GM12878 (cell line): ENCODE measurements at regions not wholly inside any gene's neighbourhood (a gene's known extent, or its start where the extent isn't known, plus 50 kb on each side); places are given as distances from the start of the nearest gene placed in this dataset.

ENCODE experiments used
- ATAC-seq: fragments of 200-7000 bp; cut with Tn5 transposase; 3 replicates; pipeline ENCODE4 v1.9.1; 2020; ENCODE audit warnings: mild to moderate bottlenecking, moderate library complexity
- BruUV-seq: library from RNA; stranded (reverse); fragments of 400-500 nt; replicated peaks from 2 replicates; lab custom pipeline; 2021; lab: Mats Ljungman, UMichigan
- CTCF ChIA-PET: fragments of 300-600 bp; sonication (Branson Sonifier 250); formaldehyde crosslinking; extraction: SDS; loops from one replicate; lab custom pipeline; 2021; ENCODE audit warnings: inconsistent platforms; lab: Yijun Ruan, JAX
- POLR2A ChIA-PET: fragments of 350-600 bp; formaldehyde crosslinking; extraction: SDS; loops from one replicate; lab custom pipeline; 2021; ENCODE audit warnings: inconsistent platforms; lab: Charles Lee
- RAD21 ChIA-PET: fragments of 300-600 bp; sonication (Branson Sonifier 250); formaldehyde crosslinking; loops from one replicate; lab custom pipeline; 2023; ENCODE audit warnings: antibody characterized with exemption; ENCODE audit not compliant: unreplicated experiment; lab: Charles Lee
- SMC1A ChIA-PET: fragments of 300-600 bp; sonication (Branson Sonifier 250); formaldehyde crosslinking; loops from one replicate; lab custom pipeline; 2023; ENCODE audit not compliant: unreplicated experiment, uncharacterized antibody; lab: Charles Lee
- DNase-seq: peaks from one replicate; pipeline ENCODE4 v3.0.0-alpha.2; 2011; ENCODE audit warnings: low read depth, low spot score
- FAIRE-seq: peaks from 3 replicates; lab custom pipeline; 2011; peaks lifted over from hg19 to GRCh38; lab: Jason Lieb, UNC
- H2AFZ ChIP-seq: 2 replicates; pipeline ENCODE4 v1.6.0; 2011; ENCODE audit warnings: low read depth, low read length, control low read depth; ENCODE audit not compliant: control insufficient read depth
- H3K27ac ChIP-seq: 2 replicates; pipeline ENCODE4 v1.5.1; 2011; ENCODE audit warnings: control low read depth; ENCODE audit not compliant: control insufficient read depth, insufficient read depth
- H3K27me3 ChIP-seq, 2 experiments: replicated peaks in 1 of 2; 2 replicates each; pipeline versions ENCODE4 v1.6.0 to v1.6.1; 2011; ENCODE audit warnings: low read length in 1 of 2; ENCODE audit not compliant: control insufficient read depth in 2 of 2, insufficient read depth in 2 of 2
- H3K36me3 ChIP-seq, 2 experiments: 2 replicates each; pipeline ENCODE4 v1.5.1; 2011; ENCODE audit warnings: low read length in 1 of 2; ENCODE audit not compliant: control insufficient read depth in 2 of 2, insufficient read depth in 2 of 2
- H3K4me1 ChIP-seq: 2 replicates; pipeline ENCODE4 v1.6.1; 2011; ENCODE audit warnings: mild to moderate bottlenecking, low read length, moderate library complexity, mixed read lengths; ENCODE audit not compliant: control insufficient read depth, insufficient read depth
- H3K4me2 ChIP-seq: 2 replicates; pipeline ENCODE4 v1.6.0; 2011; ENCODE audit warnings: control low read depth; ENCODE audit not compliant: control insufficient read depth, insufficient read depth
- H3K4me3 ChIP-seq: fragments of 200-600 bp; sonication (generic); 2 replicates; pipeline ENCODE4 v1.5.1; 2016
- H3K79me2 ChIP-seq: 2 replicates; pipeline ENCODE4 v1.6.0; 2011; ENCODE audit warnings: low read length; ENCODE audit not compliant: control insufficient read depth, insufficient read depth
- H3K9ac ChIP-seq: 2 replicates; pipeline ENCODE4 v1.8.0; 2011; ENCODE audit warnings: low read length, control low read depth, mixed read lengths; ENCODE audit not compliant: control insufficient read depth, insufficient read depth
- H3K9me3 ChIP-seq: replicated peaks from 3 replicates; pipeline ENCODE4 v1.5.1; 2011; ENCODE audit warnings: mild to moderate bottlenecking, low read length; ENCODE audit not compliant: control insufficient read depth, insufficient read depth
- H4K20me1 ChIP-seq: 2 replicates; pipeline ENCODE4 v1.6.0; 2011; ENCODE audit not compliant: control insufficient read depth, insufficient read depth
- ASH2L ChIP-seq: fragments of 300-600, 200-600 bp; sonication (generic); IDR thresholded peaks from 2 replicates; pipeline ENCODE4 v1.6.1; 2017; ENCODE audit warnings: low read depth, mild to moderate bottlenecking, borderline replicate concordance
- KAT2A ChIP-seq: conservative IDR thresholded peaks from 2 replicates; pipeline ENCODE4 v1.6.1; 2011; ENCODE audit warnings: low read depth, low read length; ENCODE audit not compliant: control insufficient read depth
- MEF2A ChIP-seq: IDR thresholded peaks from 2 replicates; pipeline ENCODE4 v1.6.1; 2011; ENCODE audit warnings: low read depth, mild to moderate bottlenecking, low read length, moderate library complexity; ENCODE audit not compliant: insufficient read depth
- MYC ChIP-seq: IDR thresholded peaks from 2 replicates; pipeline ENCODE4 v1.6.1; 2011; ENCODE audit warnings: mild to moderate bottlenecking, low read length, moderate library complexity, inconsistent platforms; ENCODE audit not compliant: insufficient read depth, insufficient replicate concordance, insufficient read length, severe bottlenecking
- NFXL1 ChIP-seq: fragments of 450-650 bp; IDR thresholded peaks from 2 replicates; pipeline ENCODE4 v1.6.1; 2017; ENCODE audit warnings: antibody characterized with exemption, mild to moderate bottlenecking, borderline replicate concordance
- NFYA ChIP-seq: IDR thresholded peaks from 2 replicates; pipeline ENCODE4 v1.6.1; 2011; ENCODE audit warnings: low read depth, mild to moderate bottlenecking, low read length, improper control_type of control experiment, borderline replicate concordance
- NRF1 ChIP-seq: conservative IDR thresholded peaks from 2 replicates; pipeline ENCODE4 v1.6.1; 2011; ENCODE audit warnings: mild to moderate bottlenecking, low read depth, low read length, improper control_type of control experiment
- POLR2A ChIP-seq: IDR thresholded peaks from 2 replicates; pipeline ENCODE4 v1.6.1; 2011; ENCODE audit warnings: low read depth, mild to moderate bottlenecking, low read length
- RBBP5 ChIP-seq: fragments of 200-600 bp; sonication (generic); conservative IDR thresholded peaks from 2 replicates; pipeline ENCODE4 v1.6.1; 2016
- SIX5 ChIP-seq: IDR thresholded peaks from 2 replicates; pipeline ENCODE4 v1.6.1; 2011; ENCODE audit warnings: mild to moderate bottlenecking, low read depth, low read length, moderate library complexity; ENCODE audit not compliant: severe bottlenecking
- TAF1 ChIP-seq: IDR thresholded peaks from 2 replicates; pipeline ENCODE4 v1.6.1; 2011; ENCODE audit warnings: mild to moderate bottlenecking, low read depth, low read length, borderline replicate concordance
- TARDBP ChIP-seq: IDR thresholded peaks from 2 replicates; pipeline ENCODE4 v1.6.1; 2016; ENCODE audit warnings: borderline replicate concordance
- TCF7 ChIP-seq: IDR thresholded peaks from 2 replicates; pipeline ENCODE4 v1.6.1; 2014; ENCODE audit warnings: antibody characterized with exemption, borderline replicate concordance
- USF2 ChIP-seq: IDR thresholded peaks from 2 replicates; pipeline ENCODE4 v1.6.1; 2011; ENCODE audit warnings: low read depth, low read length, improper control_type of control experiment, borderline replicate concordance
- WGBS: methylation state at CpG from one replicate; pipeline ENCODE4 v1.1.6; 2016; ENCODE audit warnings: low lambda C conversion rate; ENCODE audit not compliant: insufficient replicate concordance, insufficient coverage; ENCODE audit errors: missing lambda C conversion rate; 5-methylcytosine and 5-hydroxymethylcytosine counted together
- in situ Hi-C: fragments of 300-500 bp; cut with MboI; formaldehyde crosslinking; loops from 9 replicates; pipeline ENCODE4 v1.14.3; 2018; ENCODE audit warnings: mixed read lengths
- intact Hi-C: fragments of 100-400 bp; cut with micrococcal nuclease; formaldehyde crosslinking; loops from one replicate; pipeline ENCODE4 v1.14.2; 2022; ENCODE audit not compliant: unreplicated experiment
- TF ChIP-seq, protein P1 (sequence below): fragments of 450-650 bp; IDR thresholded peaks from 2 replicates; pipeline ENCODE4 v1.6.1; 2018; ENCODE audit warnings: mild to moderate bottlenecking, low read depth, moderate library complexity; ENCODE audit not compliant: partially characterized antibody

DNA sequence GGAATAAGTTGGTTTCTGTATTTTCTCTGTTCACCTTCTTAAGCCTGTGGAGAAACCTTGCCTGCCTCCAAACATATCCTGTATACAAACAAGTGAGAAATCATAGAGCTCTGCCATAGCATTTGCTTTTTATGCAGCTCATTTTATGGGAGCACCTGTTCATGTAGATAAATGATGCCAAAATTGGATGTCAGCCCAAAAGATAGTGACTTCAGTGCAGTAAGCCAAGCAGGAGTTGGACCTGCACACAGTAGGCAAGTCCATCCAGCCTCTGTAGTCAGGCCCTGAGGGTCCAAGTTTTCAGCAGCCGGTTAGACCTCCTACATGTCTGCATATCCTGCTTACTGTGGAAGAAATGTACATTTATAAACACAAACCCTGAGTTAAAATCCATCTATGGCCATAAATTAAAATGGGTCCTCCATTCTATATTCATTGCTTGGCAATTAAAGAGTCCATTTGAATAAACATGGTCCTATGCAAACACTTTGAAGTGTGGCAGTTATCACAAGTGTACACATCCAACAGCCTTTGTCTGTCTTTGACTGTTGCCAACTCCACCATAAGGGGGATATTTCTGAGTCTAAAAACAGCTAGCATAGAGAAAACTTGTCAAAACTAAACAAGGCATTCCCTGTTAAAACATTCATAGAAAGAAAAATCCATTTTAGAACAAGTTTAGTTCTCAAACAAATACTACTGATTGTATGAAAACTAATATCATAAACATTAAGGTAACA lies 847.8 kb downstream of the RPS29 start:
- 5% methylated on average over 1 of the region's 1 CpG for WGBS
- Histone ChIP-seq H3K79me2 (no peaks in the 10 kb centered on the region), H3K36me3 (no peaks in the 10 kb centered on the region), H2AFZ (no peak overlapping the region), H3K9ac (no peak overlapping the region), H3K9me3 (no peaks in the 10 kb centered on the region), H3K4me3 (no peak overlapping the region), H3K27me3 (no peaks in the 10 kb centered on the region), H3K4me2 (no peak overlapping the region), H4K20me1 (no peaks in the 10 kb centered on the region), H3K4me1 (no peaks in the 10 kb centered on the region), H3K27ac (no peak overlapping the region)
- TF ChIP-seq NFYA = no peak
- TF ChIP-seq SIX5 = no peak
- no peak for TF ChIP-seq ASH2L
- TF ChIP-seq POLR2A = no peak
- TF ChIP-seq MYC = no peak
- no peak for TF ChIP-seq TARDBP
- no peak for TF ChIP-seq TCF7
- SMC1A ChIA-PET = no interaction called here
- CTCF ChIA-PET = no interaction called here
- in situ Hi-C loops (no loop called here), intact Hi-C loops (no loop called here)
- POLR2A ChIA-PET = no interaction called here
- ATAC-seq = no peak
- RAD21 ChIA-PET = interaction anchor here (0.6 kb wide), 1 partner anchor 103 kb away, joined by 4 read pairs; no protein-coding TSS in a partner anchor
- no peak for FAIRE-seq
- DNase-seq = no peak
- BruUV-seq = no TSS peak

DNA sequence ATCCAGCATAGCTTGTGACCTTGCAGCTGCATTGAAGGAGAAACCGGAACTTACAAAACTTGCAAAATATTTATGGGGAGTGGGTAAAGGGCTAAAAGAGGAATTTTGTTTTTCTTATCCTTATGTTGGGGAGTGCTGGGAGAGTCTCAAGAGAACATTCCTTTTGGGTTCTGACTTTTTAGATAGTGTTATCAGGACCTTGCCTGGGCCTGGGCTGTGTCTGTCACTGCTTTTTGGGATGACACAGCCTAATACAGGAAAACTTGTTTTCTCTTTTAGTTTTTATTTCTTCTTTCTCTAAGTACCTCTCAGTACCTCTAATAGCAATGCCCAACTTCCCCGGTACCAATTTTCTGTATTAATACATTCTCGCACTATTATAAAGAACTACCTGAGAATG lies 850.6 kb downstream of the RPS29 start:
- BruUV-seq = no TSS peak
- H3K9ac ChIP-seq = no peak overlapping the region
- ChIA-PET CTCF (no interaction called here), RAD21 (no interaction called here), SMC1A (no interaction called here), POLR2A (no interaction called here)
- H3K79me2 ChIP-seq = no peaks in the 10 kb centered on the region
- H3K4me2 ChIP-seq = no peak overlapping the region
- in situ Hi-C loops = no loop called here
- WGBS = 77% methylated on average over 3 of the region's 3 CpGs
- H2AFZ ChIP-seq = no peak overlapping the region
- no peak overlapping the region for H3K27ac ChIP-seq
- H4K20me1 ChIP-seq = no peaks in the 10 kb centered on the region
- no peaks in the 10 kb centered on the region for H3K9me3 ChIP-seq
- no peak for FAIRE-seq
- ATAC-seq = no peak
- no peaks in the 10 kb centered on the region for H3K27me3 ChIP-seq
- intact Hi-C loops = no loop called here
- H3K4me1 ChIP-seq = no peaks in the 10 kb centered on the region
- H3K36me3 ChIP-seq = no peaks in the 10 kb centered on the region
- no peak overlapping the region for H3K4me3 ChIP-seq
- no peak for DNase-seq
- TF ChIP-seq MEF2A = no peak
- TF ChIP-seq, protein P1, sequence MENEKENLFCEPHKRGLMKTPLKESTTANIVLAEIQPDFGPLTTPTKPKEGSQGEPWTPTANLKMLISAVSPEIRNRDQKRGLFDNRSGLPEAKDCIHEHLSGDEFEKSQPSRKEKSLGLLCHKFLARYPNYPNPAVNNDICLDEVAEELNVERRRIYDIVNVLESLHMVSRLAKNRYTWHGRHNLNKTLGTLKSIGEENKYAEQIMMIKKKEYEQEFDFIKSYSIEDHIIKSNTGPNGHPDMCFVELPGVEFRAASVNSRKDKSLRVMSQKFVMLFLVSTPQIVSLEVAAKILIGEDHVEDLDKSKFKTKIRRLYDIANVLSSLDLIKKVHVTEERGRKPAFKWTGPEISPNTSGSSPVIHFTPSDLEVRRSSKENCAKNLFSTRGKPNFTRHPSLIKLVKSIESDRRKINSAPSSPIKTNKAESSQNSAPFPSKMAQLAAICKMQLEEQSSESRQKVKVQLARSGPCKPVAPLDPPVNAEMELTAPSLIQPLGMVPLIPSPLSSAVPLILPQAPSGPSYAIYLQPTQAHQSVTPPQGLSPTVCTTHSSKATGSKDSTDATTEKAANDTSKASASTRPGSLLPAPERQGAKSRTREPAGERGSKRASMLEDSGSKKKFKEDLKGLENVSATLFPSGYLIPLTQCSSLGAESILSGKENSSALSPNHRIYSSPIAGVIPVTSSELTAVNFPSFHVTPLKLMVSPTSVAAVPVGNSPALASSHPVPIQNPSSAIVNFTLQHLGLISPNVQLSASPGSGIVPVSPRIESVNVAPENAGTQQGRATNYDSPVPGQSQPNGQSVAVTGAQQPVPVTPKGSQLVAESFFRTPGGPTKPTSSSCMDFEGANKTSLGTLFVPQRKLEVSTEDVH = no peak
- TF ChIP-seq NFXL1 = no peak
- no peak for TF ChIP-seq TAF1
- no peak for TF ChIP-seq RBBP5
- TF ChIP-seq KAT2A = no peak
- no peak for TF ChIP-seq USF2
- no peak for TF ChIP-seq NRF1
